Activated CD8-positive, alpha-beta T cell treated with anti-CD3 and anti-CD28 coated beads for 36 hours (primary cell): ENCODE measurements at regions not wholly inside any gene's neighbourhood (a gene's known extent, or its start where the extent isn't known, plus 50 kb on each side); places are given as distances from the start of the nearest gene placed in this dataset.

Experiments used
- ATAC-seq: fragments of 200-7000 bp; cut with Tn5 transposase; one replicate; pipeline ENCODE4 v1.10.0; 2021; ENCODE audit warnings: mild to moderate bottlenecking, moderate library complexity
- CTCF ChIA-PET: fragments of 350-600 bp; sonication (Branson Sonifier 250); formaldehyde crosslinking; loops from one replicate; lab custom pipeline; 2021; ENCODE audit warnings: antibody characterized with exemption; lab: Charles Lee
- POLR2A ChIA-PET: fragments of 350-600 bp; sonication (Branson Sonifier 250); formaldehyde crosslinking; loops from one replicate; lab custom pipeline; 2021; ENCODE audit warnings: antibody characterized with exemption; lab: Charles Lee
- DNase-seq: peaks from one replicate; pipeline ENCODE4 v3.0.0-alpha.2; 2020
- H3K27ac Mint-ChIP-seq: one replicate; pipeline ENCODE4 v1.8.0; 2021; ENCODE audit warnings: mild to moderate bottlenecking, mixed read lengths
- H3K27me3 Mint-ChIP-seq: one replicate; pipeline ENCODE4 v1.8.0; 2021; ENCODE audit warnings: mixed read lengths
- H3K36me3 Mint-ChIP-seq: one replicate; pipeline ENCODE4 v1.8.0; 2021; ENCODE audit warnings: low read depth, mixed read lengths
- H3K4me1 Mint-ChIP-seq: one replicate; pipeline ENCODE4 v1.8.0; 2021; ENCODE audit warnings: low read depth, mixed read lengths
- H3K4me3 Mint-ChIP-seq: one replicate; pipeline ENCODE4 v1.8.0; 2021; ENCODE audit warnings: mild to moderate bottlenecking, moderate library complexity, mixed read lengths
- H3K9me3 Mint-ChIP-seq: one replicate; pipeline ENCODE4 v1.8.0; 2021; ENCODE audit warnings: mixed read lengths
- intact Hi-C: fragments of 100-400 bp; cut with micrococcal nuclease; formaldehyde crosslinking; loops from one replicate; pipeline ENCODE4 v1.10.0; 2022
- TF ChIP-seq, protein P1 (sequence below): fragments of 200-600 bp; IDR thresholded peaks from one replicate; pipeline ENCODE4 v1.8.0; 2022; ENCODE audit warnings: antibody characterized with exemption, mild to moderate bottlenecking

- no peak overlapping the region for H3K27ac Mint-ChIP-seq
These were observed 1461.7 kb upstream of the PIK3C3 start for GRCh38 chr18:40493316-40493715.

GRCh38 chr18:40489301-40489700, 1465.7 kb upstream of the PIK3C3 start:
- intact Hi-C loops = no loop called here
- H3K4me1 Mint-ChIP-seq = no peaks in the 10 kb centered on the region
- no peak for DNase-seq
- H3K27me3 Mint-ChIP-seq = no peaks in the 10 kb centered on the region
- POLR2A ChIA-PET = no interaction called here
- H3K27ac Mint-ChIP-seq = no peak overlapping the region
- H3K36me3 Mint-ChIP-seq = no peaks in the 10 kb centered on the region
- CTCF ChIA-PET = no interaction called here
- peaks cover 7% of the 10 kb centered on the region for H3K9me3 Mint-ChIP-seq
- no peak overlapping the region for H3K4me3 Mint-ChIP-seq
- TF ChIP-seq, protein P1, sequence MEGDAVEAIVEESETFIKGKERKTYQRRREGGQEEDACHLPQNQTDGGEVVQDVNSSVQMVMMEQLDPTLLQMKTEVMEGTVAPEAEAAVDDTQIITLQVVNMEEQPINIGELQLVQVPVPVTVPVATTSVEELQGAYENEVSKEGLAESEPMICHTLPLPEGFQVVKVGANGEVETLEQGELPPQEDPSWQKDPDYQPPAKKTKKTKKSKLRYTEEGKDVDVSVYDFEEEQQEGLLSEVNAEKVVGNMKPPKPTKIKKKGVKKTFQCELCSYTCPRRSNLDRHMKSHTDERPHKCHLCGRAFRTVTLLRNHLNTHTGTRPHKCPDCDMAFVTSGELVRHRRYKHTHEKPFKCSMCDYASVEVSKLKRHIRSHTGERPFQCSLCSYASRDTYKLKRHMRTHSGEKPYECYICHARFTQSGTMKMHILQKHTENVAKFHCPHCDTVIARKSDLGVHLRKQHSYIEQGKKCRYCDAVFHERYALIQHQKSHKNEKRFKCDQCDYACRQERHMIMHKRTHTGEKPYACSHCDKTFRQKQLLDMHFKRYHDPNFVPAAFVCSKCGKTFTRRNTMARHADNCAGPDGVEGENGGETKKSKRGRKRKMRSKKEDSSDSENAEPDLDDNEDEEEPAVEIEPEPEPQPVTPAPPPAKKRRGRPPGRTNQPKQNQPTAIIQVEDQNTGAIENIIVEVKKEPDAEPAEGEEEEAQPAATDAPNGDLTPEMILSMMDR = no peak
- ATAC-seq = no peak

More at GRCh38 chr18:40493316-40493715, 1461.7 kb upstream of the PIK3C3 start:
- intact Hi-C loops = no loop called here
- ATAC-seq (no peak), DNase-seq (no peak)
- Mint-ChIP-seq H3K4me1 (no peaks in the 10 kb centered on the region), H3K9me3 (peaks cover 16% of the 10 kb centered on the region), H3K36me3 (no peaks in the 10 kb centered on the region), H3K27me3 (no peaks in the 10 kb centered on the region), H3K4me3 (no peak overlapping the region)
- POLR2A ChIA-PET = no interaction called here
- TF ChIP-seq, protein P1 = no peak
- CTCF ChIA-PET = no interaction called here

GRCh38 chr18:40485318-40485717, 1469.7 kb upstream of the PIK3C3 start:
- CTCF ChIA-PET = no interaction called here

GRCh38 chr18:40473221-40474029, 1481.6 kb upstream of the PIK3C3 start:
- POLR2A ChIA-PET = no interaction called here
- Mint-ChIP-seq H3K27me3 (no peaks in the 10 kb centered on the region), H3K4me1 (no peaks in the 10 kb centered on the region), H3K36me3 (no peaks in the 10 kb centered on the region), H3K27ac (no peak overlapping the region), H3K4me3 (no peak overlapping the region), H3K9me3 (peaks cover 3% of the 10 kb centered on the region)
- CTCF ChIA-PET = no interaction called here
- no peak for ATAC-seq
- intact Hi-C loops = no loop called here
- no peak for DNase-seq
- TF ChIP-seq, protein P1 = no peak

More at GRCh38 chr18:40485318-40485717, 1469.7 kb upstream of the PIK3C3 start:
- intact Hi-C loops = no loop called here
- POLR2A ChIA-PET = no interaction called here
- no peaks in the 10 kb centered on the region for H3K4me1 Mint-ChIP-seq
- no peaks in the 10 kb centered on the region for H3K27me3 Mint-ChIP-seq
- no peak overlapping the region for H3K27ac Mint-ChIP-seq
- peaks cover 5% of the 10 kb centered on the region for H3K9me3 Mint-ChIP-seq
- no peak overlapping the region for H3K4me3 Mint-ChIP-seq
- TF ChIP-seq, protein P1 = no peak
- no peak for ATAC-seq
- no peak for DNase-seq
- H3K36me3 Mint-ChIP-seq = no peaks in the 10 kb centered on the region

GRCh38 chr18:40470723-40471122, 1484.3 kb upstream of the PIK3C3 start:
- TF ChIP-seq, protein P1 = no peak
- Mint-ChIP-seq H3K4me1 (no peaks in the 10 kb centered on the region), H3K9me3 (peaks cover 1% of the 10 kb centered on the region), H3K4me3 (no peak overlapping the region), H3K27me3 (no peaks in the 10 kb centered on the region), H3K36me3 (no peaks in the 10 kb centered on the region), H3K27ac (no peak overlapping the region)
- ChIA-PET POLR2A (interaction anchor here (0.7 kb wide), 1 partner anchor 172 kb away, joined by 3 read pairs; no protein-coding TSS in a partner anchor), CTCF (no interaction called here)
- intact Hi-C loops = no loop called here
- ATAC-seq (no peak), DNase-seq (no peak)
